DMS153 treated with DMSO at 0.1 percent for 48 hours (cell line): ENCODE measurements at regions not wholly inside any gene's neighbourhood (a gene's known extent, or its start where the extent isn't known, plus 50 kb on each side); places are given as distances from the start of the nearest gene placed in this dataset.

Experiments used
- DNase-seq: peaks from one replicate; lab custom pipeline; 2025; ENCODE audit not compliant: unreplicated experiment; lab: John Stamatoyannopoulos, UW

DNA sequence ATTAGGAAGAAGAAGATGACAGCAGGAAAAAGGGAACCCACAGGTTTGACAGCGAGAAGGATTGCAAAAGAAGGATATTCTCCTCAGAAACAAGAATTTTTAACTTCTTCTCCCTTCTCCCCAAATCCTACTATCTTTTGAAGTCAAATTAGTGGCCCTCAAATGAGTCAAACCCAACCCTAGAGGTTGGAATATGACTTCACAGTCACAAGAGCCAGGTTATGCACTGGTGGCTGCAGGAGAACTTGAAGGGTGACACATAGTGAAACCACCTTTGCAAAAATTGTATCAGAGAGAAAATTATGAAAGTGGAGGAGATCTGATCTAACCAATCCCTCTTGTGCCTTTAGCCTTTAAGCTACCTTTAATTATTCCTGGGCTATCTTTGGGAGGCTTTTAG, 386.2 kb upstream of the CCDC196 start:
- no peak for DNase-seq

DNA sequence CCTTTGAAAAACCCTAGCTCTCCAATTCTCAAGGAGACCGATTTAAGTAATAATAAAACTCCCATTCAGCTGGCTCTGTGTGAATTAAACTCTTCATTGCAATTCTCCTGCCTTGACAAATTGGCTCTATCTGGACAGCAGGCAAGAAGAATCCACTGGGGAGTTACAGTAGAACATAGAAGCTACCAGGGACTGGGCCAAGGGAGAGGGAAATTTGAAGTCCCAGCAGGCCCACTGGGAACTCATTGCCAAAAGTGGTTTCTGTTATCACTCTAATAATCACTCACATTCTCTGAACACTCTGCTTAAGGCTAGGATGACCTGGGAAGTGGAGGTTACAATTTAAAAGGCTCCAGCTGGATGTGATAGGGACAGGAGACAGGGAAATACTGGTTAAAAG, 384.5 kb upstream of the CCDC196 start:
- no peak for DNase-seq

DNA sequence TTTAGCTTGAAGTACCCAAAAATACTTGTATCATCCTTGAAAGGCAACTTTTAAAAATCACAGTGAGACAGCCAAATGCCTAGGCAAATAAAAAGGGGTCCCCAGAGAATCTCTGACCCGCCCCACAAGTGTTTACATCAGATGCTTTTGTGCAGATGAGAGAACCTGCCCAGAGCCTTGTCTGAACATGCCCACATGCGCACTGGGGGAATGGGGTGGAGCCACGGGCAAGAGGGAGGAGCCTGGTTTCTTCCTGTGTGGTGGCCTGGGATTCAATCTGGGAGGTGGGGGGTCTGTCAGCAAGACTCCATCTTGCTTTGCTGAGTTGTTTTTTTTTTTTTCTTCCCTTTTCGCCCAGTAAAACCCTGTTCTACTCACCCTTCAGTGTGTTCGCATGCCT, 381.7 kb upstream of the CCDC196 start:
- DNase-seq: no peak

DNA sequence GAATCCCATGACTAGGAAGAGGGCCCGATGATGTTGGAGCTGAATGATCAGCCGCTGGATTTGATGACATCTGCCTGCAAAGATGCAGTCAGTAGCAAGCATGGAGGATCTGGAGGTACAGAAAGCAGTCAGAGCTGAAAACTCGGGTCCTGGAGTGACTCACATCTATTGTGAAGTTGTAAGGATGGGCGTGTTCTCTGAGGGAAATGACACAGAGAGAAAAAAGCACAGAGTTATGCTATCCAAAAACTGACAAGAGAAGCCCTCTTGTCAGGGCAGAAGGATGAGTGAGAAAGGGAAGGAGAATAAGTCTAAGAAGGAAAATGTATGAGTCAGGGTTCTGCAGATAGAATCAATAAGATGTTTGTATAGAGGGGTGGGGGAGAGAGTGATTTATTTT, 380.4 kb upstream of the CCDC196 start:
- DNase-seq: no peak

DNA sequence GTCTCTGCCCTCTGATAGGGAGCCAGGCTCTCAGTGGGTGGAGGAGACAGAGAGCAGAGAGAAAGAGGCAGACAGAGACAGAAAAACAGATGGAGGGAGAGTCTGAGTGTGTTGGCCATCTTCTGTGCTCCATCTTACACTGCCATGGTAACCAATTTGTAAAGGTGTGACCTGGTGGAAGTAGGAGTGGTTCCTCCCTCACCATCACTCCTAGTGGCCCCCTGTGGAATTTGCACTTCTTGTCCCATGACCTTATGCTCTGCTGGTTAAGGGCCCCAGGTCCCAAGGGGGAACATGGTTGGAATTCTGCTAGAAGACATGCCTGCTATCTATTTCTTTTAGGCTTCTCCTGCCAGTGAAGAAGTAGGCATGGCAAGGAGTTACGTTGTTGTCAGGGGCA, 376.7 kb upstream of the CCDC196 start:
- no peak for DNase-seq

DNA sequence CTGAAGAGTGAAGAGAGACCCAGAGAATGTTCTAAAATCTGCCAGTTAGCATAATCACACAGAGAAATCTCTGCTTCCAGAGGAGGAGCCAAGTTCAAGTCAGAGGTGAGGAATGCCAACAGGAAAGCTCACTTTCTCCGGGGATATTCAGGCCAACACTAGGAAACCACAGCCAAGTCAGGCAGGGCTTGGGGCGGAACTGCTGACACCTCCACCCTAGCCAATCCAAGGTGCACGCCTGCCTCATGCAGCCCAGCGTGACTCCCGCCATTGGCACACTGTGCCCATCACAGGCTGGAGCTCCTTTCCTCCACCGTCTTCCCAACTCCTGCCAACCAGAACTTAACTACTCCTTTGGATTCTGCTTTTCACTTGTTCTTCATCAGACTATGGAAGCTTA, 374.3 kb upstream of the CCDC196 start:
- no peak for DNase-seq

DNA sequence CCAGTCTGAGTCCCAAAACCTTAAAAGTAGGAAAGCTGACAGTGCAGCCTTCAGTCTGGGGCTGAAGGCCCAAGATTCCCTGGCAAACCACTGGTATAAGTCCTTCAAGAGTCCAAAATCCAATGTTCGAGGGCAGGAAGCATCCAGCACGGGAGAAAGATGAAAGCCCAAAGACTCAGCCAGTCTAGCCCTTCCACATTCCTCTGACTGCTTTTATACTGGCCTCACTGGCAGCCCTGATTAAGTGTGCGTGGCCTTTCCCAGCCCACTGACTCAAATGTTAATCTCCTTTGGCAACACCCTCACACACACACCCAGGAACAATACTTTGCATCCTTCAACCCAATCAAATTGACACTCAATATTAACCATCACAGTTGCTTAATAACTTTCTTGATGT, 372.1 kb upstream of the CCDC196 start:
- DNase-seq: no peak

DNA sequence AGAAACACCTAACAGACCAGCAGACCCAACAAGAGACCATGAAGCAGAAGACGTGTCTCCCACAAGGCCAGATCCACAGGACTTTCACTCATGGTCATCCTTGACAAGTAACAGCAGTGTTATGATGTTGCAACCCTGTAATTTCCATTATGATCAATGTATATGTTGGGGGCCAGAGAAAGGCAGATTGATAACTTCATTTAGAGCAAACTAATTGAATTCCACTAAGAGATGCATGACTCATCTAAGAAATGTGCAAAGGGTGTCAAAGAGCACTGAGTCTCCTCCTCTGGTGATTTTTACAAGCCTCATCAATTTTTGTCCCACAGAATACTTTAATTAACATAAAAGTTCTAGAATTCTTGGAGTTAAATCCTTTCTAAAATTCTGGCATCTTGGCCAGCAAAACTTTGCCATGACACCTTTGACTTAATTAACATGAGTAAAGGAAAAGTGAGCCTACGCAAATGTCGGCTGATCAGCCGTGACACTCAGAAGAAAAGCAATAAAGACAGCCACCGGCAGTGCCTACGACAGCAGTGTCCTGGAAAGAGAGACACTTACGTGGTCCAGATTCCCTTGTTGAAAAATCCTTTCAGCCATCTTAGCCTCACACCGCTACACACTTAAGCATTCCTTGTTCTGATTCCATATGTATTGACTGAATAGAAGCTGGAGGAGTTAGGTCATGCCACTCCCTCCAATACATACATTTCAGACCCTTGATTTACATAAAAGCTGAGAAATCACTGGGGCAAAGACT, 370.2 kb upstream of the CCDC196 start:
- no peak for DNase-seq

DNA sequence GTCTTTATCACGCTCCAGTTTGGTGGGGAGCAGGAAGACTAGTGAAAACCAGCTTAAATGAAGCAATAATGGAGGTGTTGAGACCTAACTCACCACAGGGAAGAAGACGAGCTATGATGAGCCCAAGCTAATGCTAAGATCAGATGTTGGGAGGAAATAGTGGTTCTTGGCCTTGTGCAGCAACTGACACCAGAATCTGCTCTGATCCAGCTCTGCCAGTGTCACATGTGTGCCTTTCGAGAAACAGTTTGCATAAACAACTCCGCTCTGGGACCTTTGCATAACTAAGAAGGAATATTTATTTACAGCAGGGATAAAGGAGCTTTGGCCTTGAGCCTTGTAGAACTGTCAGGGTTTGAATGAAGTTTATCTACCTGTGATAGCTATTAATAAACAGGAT, 369.4 kb upstream of the CCDC196 start:
- DNase-seq: no peak

DNA sequence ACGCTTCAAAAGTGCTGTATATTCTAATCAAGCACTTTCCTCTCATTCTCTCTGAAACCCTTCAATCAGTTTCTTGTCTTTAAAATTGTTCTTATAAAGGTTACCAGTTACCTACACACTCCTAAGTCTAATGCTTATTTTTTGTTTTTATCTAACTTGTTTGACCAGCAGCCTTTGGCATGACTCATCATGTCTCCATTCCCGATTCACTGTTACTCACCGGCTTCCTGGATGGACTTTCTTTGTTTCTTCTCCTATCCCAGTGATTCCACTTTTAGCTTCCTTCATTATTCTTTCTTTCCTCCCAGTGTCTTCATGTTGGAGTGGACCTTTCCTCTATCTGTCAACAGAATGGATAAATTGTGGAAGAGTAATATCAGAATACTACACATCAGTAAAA, 368.6 kb upstream of the CCDC196 start:
- no peak for DNase-seq

DNA sequence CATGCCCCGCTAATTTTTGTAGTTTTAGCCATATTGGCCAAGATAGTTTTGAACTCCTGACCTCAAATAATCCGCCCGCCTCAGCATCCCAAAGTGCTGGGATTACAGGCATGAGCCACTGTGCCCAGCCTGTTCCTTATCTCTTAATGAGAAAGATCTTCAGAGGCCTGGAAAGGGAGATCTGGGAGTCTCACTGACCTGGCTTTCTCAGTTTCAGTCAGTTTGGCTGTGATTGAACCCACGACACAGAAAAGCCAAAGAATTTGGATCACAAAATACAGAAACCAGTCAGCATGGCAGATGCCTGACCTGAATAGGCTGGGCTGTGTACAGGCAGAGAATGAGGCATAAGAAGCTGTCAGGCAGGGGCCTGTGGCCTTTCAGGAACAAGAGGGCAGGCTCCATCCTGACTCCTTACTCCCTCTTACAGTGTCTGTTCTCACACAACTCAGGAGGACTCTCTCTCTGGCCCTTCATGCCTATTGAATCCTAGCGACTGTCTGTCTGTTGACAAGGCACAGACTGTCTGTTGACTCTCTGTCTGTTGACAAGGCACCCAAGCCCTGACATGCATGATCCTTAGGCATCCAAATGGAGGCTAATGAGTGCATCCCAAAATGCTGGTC, 366.5 kb upstream of the CCDC196 start:
- peak; percentile 22 for DNase-seq

DNA sequence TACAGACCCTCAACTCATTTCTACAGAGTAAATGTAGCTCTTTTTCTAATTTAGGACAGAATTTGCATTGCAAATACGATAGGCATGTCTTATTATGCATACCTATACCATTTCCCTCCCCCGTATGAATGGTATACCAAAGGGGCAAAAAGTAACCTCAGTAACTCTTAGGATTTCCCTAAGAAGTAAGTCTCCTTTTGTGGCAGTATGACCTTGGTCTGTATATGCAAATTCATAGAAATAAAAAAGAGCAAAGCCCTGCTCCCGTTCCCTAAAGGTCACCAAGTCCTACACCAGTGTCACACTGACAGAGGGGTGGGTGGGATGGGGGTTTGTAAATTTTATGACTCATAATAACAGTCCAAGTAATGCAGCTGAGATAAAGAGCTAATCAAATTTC, 365.8 kb upstream of the CCDC196 start:
- DNase-seq: no peak

DNA sequence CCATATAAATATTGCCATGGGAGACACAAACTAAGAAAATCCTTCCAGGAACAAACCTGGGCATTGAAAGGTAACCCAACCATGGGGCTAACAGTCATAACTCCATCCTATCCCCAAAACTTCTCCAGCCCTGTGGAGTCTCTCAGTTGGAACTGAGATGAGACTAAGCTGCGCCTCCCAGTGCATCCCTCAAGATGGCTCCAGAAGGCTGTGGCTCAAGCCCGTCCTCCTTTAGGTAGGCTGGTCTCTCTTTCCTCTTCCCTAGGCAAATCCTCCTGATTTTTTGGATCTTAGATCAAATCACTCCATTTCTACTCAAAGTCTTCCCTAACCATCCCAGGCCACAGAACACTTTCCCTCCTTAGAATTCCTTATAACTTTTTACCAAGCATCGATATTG, 364.3 kb upstream of the CCDC196 start:
- DNase-seq: no peak

DNA sequence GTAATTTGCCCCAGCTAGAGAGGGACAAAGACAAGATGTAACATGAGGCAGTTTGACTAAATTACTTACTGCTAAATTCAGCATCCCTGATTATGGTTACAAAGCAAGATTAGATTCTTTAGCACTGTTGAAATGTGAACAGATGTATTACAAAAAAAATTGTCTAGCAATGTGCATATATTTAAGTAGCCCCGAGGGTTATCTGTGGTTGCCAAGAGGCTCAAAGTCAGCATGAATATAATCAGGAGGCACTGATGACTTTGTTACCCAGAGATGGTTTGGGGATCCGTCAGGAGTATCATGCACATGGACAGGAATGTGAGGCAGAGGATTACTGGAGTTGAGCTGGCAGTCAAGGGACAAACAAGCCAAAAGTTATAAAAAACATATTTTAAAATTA, 356.9 kb upstream of the CCDC196 start:
- no peak for DNase-seq

DNA sequence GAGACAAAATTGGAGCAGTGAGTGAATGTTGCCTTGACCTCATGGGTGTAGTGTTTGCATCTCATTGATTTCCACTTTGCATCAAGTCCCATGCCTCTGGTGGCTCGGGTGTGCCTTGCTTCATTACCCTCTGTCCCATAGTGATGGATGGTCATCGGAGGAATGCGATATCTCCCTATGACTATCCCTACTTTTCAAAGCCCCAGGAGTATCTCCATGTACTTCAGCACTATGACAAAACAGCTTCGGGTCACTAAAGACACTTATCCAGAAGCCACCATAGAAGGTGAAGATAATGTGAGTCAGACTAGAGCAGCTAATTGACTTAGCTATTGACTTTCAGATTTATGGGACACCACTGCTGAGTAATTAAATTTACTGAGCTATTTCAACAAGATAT, 355.1 kb upstream of the CCDC196 start:
- DNase-seq: no peak

DNA sequence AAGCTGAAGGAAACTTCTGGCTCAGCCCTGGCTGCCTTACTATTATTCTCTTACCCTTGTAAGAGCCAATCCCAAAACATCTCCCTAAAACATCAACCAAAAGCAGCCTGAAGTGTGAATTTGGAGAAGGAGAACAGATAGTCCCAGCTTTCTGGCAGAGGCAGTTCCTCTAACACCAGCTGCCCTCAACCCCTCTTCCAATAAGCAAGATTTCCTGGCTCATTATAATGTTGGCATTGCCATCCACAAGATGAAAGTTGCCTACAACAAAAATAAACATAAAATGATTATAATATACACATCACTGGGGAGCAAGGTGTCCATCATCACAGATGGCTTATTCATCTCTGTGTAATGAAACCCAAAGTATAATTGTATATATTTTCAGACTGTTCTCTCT, 352.5 kb upstream of the CCDC196 start:
- no peak for DNase-seq

DNA sequence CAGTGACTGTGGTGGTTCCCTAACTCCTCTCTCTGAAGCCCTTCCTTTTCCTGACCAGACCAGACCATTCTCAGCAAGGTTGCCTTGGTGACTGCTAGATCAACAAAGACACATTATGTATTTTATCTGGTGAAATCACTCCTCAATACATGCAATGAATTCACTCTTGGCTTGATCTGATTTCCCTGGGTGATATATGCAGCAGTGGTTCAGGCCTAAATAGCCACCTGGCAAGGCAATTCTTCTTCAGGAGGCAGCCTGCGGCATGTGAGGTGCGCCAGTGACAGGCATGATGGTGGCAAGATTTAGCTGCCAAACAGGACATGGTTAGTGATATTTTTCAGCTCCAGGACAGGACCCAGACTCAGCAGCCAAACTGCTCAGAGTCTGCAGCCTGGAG, 350.3 kb upstream of the CCDC196 start:
- DNase-seq: peak; percentile 26

DNA sequence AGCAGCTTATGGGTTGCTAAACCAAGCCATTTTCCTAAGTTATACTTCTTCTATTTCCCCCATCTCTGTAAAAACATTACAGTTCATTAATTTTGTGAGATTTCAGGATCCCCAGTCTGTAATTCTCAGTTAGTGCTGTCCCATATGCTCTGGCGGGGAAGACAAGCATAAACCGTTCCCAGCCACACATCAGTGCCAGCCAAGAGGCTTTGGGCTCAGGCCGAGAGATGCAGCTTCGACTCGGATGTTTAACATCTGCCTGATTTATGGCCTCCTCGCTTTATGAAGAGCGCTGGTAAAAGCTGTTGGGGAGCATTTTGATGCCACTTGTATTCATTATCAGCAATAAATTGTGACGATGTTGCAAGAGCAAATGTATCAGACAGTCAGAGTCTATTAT, 349.1 kb upstream of the CCDC196 start:
- DNase-seq: peak; percentile 87

DNA sequence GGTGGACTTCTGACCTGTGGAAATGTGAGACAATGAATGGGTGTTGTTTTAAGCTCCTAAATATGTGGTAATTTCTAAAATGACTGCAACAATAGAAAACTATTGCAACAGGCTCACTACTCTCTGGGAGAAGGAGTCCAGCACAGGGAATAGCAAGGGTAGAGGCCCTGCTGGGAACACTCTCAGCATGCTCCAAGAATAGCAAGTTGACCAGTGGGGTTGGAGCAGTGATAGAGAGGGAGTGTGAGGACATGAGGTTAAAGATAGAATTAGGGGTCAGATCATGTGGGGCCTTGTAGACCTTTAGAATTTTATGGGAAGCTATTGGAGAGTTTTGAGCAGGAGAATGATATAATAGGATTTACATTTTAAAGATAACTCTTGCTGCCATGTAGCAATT, 346.7 kb upstream of the CCDC196 start:
- DNase-seq: no peak

DNA sequence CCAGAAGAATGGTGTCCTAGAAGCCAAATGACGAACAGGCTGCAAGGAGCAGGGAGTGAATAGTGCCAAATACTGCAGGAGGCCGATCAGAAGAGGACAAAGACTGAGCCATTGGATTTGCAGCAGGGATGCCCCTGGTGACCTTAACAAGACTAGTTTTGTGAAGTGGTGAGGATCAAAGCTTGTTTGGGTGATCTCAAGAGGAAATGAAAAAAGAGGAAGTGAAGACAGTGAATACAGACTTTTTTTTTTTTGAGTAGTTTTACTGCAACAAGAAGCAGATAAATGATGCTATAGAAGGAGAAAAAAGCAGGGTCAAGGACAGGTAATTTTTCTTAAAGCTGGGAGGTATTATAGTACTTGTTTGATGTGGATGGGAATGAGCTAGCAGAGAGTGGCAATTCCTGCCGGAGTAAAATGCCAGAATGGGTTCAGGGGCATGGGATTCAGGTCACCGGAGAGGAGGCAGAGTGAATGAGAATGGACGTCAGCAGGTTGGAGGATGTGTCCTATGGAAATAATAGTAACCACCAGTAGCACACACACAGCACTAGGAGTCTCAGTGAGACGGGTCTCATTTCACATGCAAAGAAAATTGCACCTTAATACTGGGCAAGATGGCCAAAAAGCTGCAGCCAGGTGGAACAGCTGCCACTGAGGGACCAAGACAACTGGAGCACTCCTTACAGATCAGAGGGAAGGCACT, 345.8 kb upstream of the CCDC196 start:
- no peak for DNase-seq

DNA sequence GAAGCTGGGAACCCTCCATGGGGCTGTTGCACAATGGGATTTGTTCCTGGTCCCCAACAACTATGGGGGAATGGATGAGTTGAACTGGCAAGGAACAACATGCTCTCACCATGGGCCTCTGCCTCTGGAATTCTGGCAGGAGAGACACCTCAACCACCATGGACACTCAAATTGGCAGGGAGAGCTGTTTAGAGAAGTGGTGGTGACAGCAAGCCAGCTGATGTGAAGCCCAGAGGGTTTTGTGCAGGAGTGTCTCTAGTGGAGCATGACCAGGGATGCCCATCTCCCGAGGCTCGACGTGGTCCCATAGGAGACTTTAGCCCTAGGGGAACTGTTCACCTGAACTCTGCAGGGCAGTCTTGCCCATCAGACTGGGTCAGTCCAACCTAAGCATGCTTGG, 345.2 kb upstream of the CCDC196 start:
- DNase-seq: no peak

DNA sequence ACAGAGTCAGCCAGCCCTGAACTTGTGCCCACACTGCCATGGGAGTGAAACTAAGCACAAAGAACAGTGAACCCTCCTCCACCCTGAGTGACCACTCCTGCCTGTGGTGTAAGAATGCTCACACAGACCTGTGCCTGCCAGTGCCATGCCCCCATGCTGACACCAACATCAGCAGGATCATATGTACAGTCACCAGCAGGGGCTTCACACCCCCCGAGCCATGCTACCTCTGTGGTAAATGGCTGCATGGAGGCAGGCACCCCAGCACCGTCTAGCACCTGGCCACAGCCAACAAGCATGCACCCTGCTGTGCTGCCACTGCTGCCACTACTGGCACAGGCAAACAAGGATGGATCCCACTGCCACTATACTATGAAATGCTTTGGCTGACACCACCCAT, 344.4 kb upstream of the CCDC196 start:
- DNase-seq: no peak
